GM12878 (cell line): ENCODE measurements at regions not wholly inside any gene's neighbourhood (a gene's known extent, or its start where the extent isn't known, plus 50 kb on each side); places are given as distances from the start of the nearest gene placed in this dataset.
A peak's percentile ranks its signal among the peaks of the same experiment; 100 is the strongest.

Experiments used
- ATAC-seq: fragments of 200-7000 bp; cut with Tn5 transposase; 3 replicates; pipeline ENCODE4 v1.9.1; 2020; ENCODE audit warnings: mild to moderate bottlenecking, moderate library complexity
- BruUV-seq: library from RNA; stranded (reverse); fragments of 400-500 nt; replicated peaks from 2 replicates; lab custom pipeline; 2021; lab: Mats Ljungman, UMichigan
- CTCF ChIA-PET: fragments of 300-600 bp; sonication (Branson Sonifier 250); formaldehyde crosslinking; extraction: SDS; loops from one replicate; lab custom pipeline; 2021; ENCODE audit warnings: inconsistent platforms; lab: Yijun Ruan, JAX
- POLR2A ChIA-PET: fragments of 350-600 bp; formaldehyde crosslinking; extraction: SDS; loops from one replicate; lab custom pipeline; 2021; ENCODE audit warnings: inconsistent platforms; lab: Charles Lee
- RAD21 ChIA-PET: fragments of 300-600 bp; sonication (Branson Sonifier 250); formaldehyde crosslinking; loops from one replicate; lab custom pipeline; 2023; ENCODE audit warnings: antibody characterized with exemption; ENCODE audit not compliant: unreplicated experiment; lab: Charles Lee
- SMC1A ChIA-PET: fragments of 300-600 bp; sonication (Branson Sonifier 250); formaldehyde crosslinking; loops from one replicate; lab custom pipeline; 2023; ENCODE audit not compliant: unreplicated experiment, uncharacterized antibody; lab: Charles Lee
- DNase-seq: peaks from one replicate; pipeline ENCODE4 v3.0.0-alpha.2; 2011; ENCODE audit warnings: low read depth, low spot score
- FAIRE-seq: peaks from 3 replicates; lab custom pipeline; 2011; peaks lifted over from hg19 to GRCh38; lab: Jason Lieb, UNC
- H2AFZ ChIP-seq: 2 replicates; pipeline ENCODE4 v1.6.0; 2011; ENCODE audit warnings: low read depth, low read length, control low read depth; ENCODE audit not compliant: control insufficient read depth
- H3K27ac ChIP-seq: 2 replicates; pipeline ENCODE4 v1.5.1; 2011; ENCODE audit warnings: control low read depth; ENCODE audit not compliant: control insufficient read depth, insufficient read depth
- H3K27me3 ChIP-seq, 2 experiments: replicated peaks in 1 of 2; 2 replicates each; pipeline versions ENCODE4 v1.6.0 to v1.6.1; 2011; ENCODE audit warnings: low read length in 1 of 2; ENCODE audit not compliant: control insufficient read depth in 2 of 2, insufficient read depth in 2 of 2
- H3K36me3 ChIP-seq, 2 experiments: 2 replicates each; pipeline ENCODE4 v1.5.1; 2011; ENCODE audit warnings: low read length in 1 of 2; ENCODE audit not compliant: control insufficient read depth in 2 of 2, insufficient read depth in 2 of 2
- H3K4me1 ChIP-seq: 2 replicates; pipeline ENCODE4 v1.6.1; 2011; ENCODE audit warnings: mild to moderate bottlenecking, low read length, moderate library complexity, mixed read lengths; ENCODE audit not compliant: control insufficient read depth, insufficient read depth
- H3K4me2 ChIP-seq: 2 replicates; pipeline ENCODE4 v1.6.0; 2011; ENCODE audit warnings: control low read depth; ENCODE audit not compliant: control insufficient read depth, insufficient read depth
- H3K4me3 ChIP-seq: fragments of 200-600 bp; sonication (generic); 2 replicates; pipeline ENCODE4 v1.5.1; 2016
- H3K79me2 ChIP-seq: 2 replicates; pipeline ENCODE4 v1.6.0; 2011; ENCODE audit warnings: low read length; ENCODE audit not compliant: control insufficient read depth, insufficient read depth
- H3K9ac ChIP-seq: 2 replicates; pipeline ENCODE4 v1.8.0; 2011; ENCODE audit warnings: low read length, control low read depth, mixed read lengths; ENCODE audit not compliant: control insufficient read depth, insufficient read depth
- H3K9me3 ChIP-seq: replicated peaks from 3 replicates; pipeline ENCODE4 v1.5.1; 2011; ENCODE audit warnings: mild to moderate bottlenecking, low read length; ENCODE audit not compliant: control insufficient read depth, insufficient read depth
- H4K20me1 ChIP-seq: 2 replicates; pipeline ENCODE4 v1.6.0; 2011; ENCODE audit not compliant: control insufficient read depth, insufficient read depth
- CBX3 ChIP-seq: fragments of 200-600 bp; sonication (generic); IDR thresholded peaks from 2 replicates; pipeline ENCODE4 v1.6.1; 2016; ENCODE audit warnings: low read depth, borderline replicate concordance
- EZH2 ChIP-seq: IDR thresholded peaks from 2 replicates; pipeline ENCODE4 v1.6.1; 2012; ENCODE audit warnings: low read depth, mild to moderate bottlenecking, control low read depth, inconsistent platforms, low read length, borderline replicate concordance; ENCODE audit not compliant: control insufficient read depth
- HDGF ChIP-seq: fragments of 450-650 bp; IDR thresholded peaks from 2 replicates; pipeline ENCODE4 v1.6.1; 2016; ENCODE audit warnings: antibody characterized with exemption
- IKZF1 ChIP-seq: fragments of 450-650 bp; conservative IDR thresholded peaks from 2 replicates; pipeline ENCODE4 v1.6.1; 2017; ENCODE audit warnings: antibody characterized with exemption, mild to moderate bottlenecking
- IRF3 ChIP-seq: fragments of 450-650 bp; IDR thresholded peaks from 2 replicates; pipeline ENCODE4 v1.6.1; 2014; ENCODE audit warnings: mild to moderate bottlenecking
- MYC ChIP-seq: IDR thresholded peaks from 2 replicates; pipeline ENCODE4 v1.6.1; 2011; ENCODE audit warnings: mild to moderate bottlenecking, low read length, moderate library complexity, inconsistent platforms; ENCODE audit not compliant: insufficient read depth, insufficient replicate concordance, insufficient read length, severe bottlenecking
- NFXL1 ChIP-seq: fragments of 450-650 bp; IDR thresholded peaks from 2 replicates; pipeline ENCODE4 v1.6.1; 2017; ENCODE audit warnings: antibody characterized with exemption, mild to moderate bottlenecking, borderline replicate concordance
- SMAD5 ChIP-seq: IDR thresholded peaks from 2 replicates; pipeline ENCODE4 v1.6.1; 2016; ENCODE audit warnings: antibody characterized with exemption, low read depth
- WGBS: methylation state at CpG from one replicate; pipeline ENCODE4 v1.1.6; 2016; ENCODE audit warnings: low lambda C conversion rate; ENCODE audit not compliant: insufficient replicate concordance, insufficient coverage; ENCODE audit errors: missing lambda C conversion rate; 5-methylcytosine and 5-hydroxymethylcytosine counted together
- in situ Hi-C: fragments of 300-500 bp; cut with MboI; formaldehyde crosslinking; loops from 9 replicates; pipeline ENCODE4 v1.14.3; 2018; ENCODE audit warnings: mixed read lengths
- intact Hi-C: fragments of 100-400 bp; cut with micrococcal nuclease; formaldehyde crosslinking; loops from one replicate; pipeline ENCODE4 v1.14.2; 2022; ENCODE audit not compliant: unreplicated experiment
- TF ChIP-seq, protein P1 (sequence below): IDR thresholded peaks from 2 replicates; pipeline ENCODE4 v1.6.1; 2012; ENCODE audit warnings: improper control_type of control experiment, low read depth, low read length; ENCODE audit not compliant: insufficient replicate concordance

GRCh38 chr9:16996901-16997491, 126.5 kb upstream of the BNC2 start:
- TF ChIP-seq NFXL1 (peak; percentile 82; the same call in 1 of the 2 replicates), MYC (no peak)
- FAIRE-seq (no peak), ATAC-seq (no peak), DNase-seq (no peak)
- Histone ChIP-seq H3K4me2 (no peak overlapping the region), H3K4me3 (no peak overlapping the region), H3K79me2 (no peaks in the 10 kb centered on the region), H3K36me3 (no peaks in the 10 kb centered on the region), H3K9ac (no peak overlapping the region), H2AFZ (no peak overlapping the region), H3K4me1 (no peaks in the 10 kb centered on the region), H3K27me3 (no peaks in the 10 kb centered on the region), H3K9me3 (no peaks in the 10 kb centered on the region; the same call in 2 of the 3 replicates), H3K27ac (no peak overlapping the region), H4K20me1 (no peaks in the 10 kb centered on the region)
- WGBS = 27% methylated on average over 2 of the region's 2 CpGs
- SMC1A ChIA-PET = no interaction called here
- CTCF ChIA-PET = no interaction called here
- RAD21 ChIA-PET = no interaction called here
- BruUV-seq = no TSS peak
- in situ Hi-C loops = no loop called here
- POLR2A ChIA-PET = no interaction called here
- intact Hi-C loops = no loop called here

GRCh38 chr9:16992138-16992537, 121.7 kb upstream of the BNC2 start:
- RAD21 ChIA-PET = no interaction called here
- H4K20me1 ChIP-seq = no peaks in the 10 kb centered on the region
- H3K79me2 ChIP-seq = no peaks in the 10 kb centered on the region
- POLR2A ChIA-PET = no interaction called here
- DNase-seq = no peak
- no peaks in the 10 kb centered on the region; the same call in 2 of the 3 replicates for H3K9me3 ChIP-seq
- no peaks in the 10 kb centered on the region for H3K36me3 ChIP-seq
- no peak overlapping the region for H3K9ac ChIP-seq
- no peaks in the 10 kb centered on the region for H3K4me1 ChIP-seq
- 0% methylated on average over 2 of the region's 2 CpGs for WGBS
- no TSS peak for BruUV-seq
- in situ Hi-C loops (no loop called here), intact Hi-C loops (no loop called here)
- no peaks in the 10 kb centered on the region for H3K27me3 ChIP-seq
- no peak overlapping the region for H3K4me3 ChIP-seq
- CTCF ChIA-PET = interaction anchor here (1.2 kb wide), 1 partner anchor 16 kb away, joined by 3 read pairs; no protein-coding TSS in a partner anchor
- SMC1A ChIA-PET = interaction anchor here (0.6 kb wide), 1 partner anchor 317 kb away, joined by 3 read pairs; no protein-coding TSS in a partner anchor
- no peak overlapping the region for H3K4me2 ChIP-seq
- no peak for ATAC-seq
- no peak for FAIRE-seq
- TF ChIP-seq HDGF (no peak), CBX3 (no peak), EZH2 (no peak), IRF3 (no peak), SMAD5 (no peak), IKZF1 (no peak)
- TF ChIP-seq, protein P1, sequence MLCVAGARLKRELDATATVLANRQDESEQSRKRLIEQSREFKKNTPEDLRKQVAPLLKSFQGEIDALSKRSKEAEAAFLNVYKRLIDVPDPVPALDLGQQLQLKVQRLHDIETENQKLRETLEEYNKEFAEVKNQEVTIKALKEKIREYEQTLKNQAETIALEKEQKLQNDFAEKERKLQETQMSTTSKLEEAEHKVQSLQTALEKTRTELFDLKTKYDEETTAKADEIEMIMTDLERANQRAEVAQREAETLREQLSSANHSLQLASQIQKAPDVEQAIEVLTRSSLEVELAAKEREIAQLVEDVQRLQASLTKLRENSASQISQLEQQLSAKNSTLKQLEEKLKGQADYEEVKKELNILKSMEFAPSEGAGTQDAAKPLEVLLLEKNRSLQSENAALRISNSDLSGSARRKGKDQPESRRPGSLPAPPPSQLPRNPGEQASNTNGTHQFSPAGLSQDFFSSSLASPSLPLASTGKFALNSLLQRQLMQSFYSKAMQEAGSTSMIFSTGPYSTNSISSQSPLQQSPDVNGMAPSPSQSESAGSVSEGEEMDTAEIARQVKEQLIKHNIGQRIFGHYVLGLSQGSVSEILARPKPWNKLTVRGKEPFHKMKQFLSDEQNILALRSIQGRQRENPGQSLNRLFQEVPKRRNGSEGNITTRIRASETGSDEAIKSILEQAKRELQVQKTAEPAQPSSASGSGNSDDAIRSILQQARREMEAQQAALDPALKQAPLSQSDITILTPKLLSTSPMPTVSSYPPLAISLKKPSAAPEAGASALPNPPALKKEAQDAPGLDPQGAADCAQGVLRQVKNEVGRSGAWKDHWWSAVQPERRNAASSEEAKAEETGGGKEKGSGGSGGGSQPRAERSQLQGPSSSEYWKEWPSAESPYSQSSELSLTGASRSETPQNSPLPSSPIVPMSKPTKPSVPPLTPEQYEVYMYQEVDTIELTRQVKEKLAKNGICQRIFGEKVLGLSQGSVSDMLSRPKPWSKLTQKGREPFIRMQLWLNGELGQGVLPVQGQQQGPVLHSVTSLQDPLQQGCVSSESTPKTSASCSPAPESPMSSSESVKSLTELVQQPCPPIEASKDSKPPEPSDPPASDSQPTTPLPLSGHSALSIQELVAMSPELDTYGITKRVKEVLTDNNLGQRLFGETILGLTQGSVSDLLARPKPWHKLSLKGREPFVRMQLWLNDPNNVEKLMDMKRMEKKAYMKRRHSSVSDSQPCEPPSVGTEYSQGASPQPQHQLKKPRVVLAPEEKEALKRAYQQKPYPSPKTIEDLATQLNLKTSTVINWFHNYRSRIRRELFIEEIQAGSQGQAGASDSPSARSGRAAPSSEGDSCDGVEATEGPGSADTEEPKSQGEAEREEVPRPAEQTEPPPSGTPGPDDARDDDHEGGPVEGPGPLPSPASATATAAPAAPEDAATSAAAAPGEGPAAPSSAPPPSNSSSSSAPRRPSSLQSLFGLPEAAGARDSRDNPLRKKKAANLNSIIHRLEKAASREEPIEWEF = no peak
- no peak overlapping the region for H2AFZ ChIP-seq
- H3K27ac ChIP-seq = no peak overlapping the region
